GM12878 (cell line): ENCODE measurements at regions not wholly inside any gene's neighbourhood (a gene's known extent, or its start where the extent isn't known, plus 50 kb on each side); places are given as distances from the start of the nearest gene placed in this dataset.

Experiments used
- ATAC-seq: fragments of 200-7000 bp; cut with Tn5 transposase; 3 replicates; pipeline ENCODE4 v1.9.1; 2020; ENCODE audit warnings: mild to moderate bottlenecking, moderate library complexity
- BruUV-seq: library from RNA; stranded (reverse); fragments of 400-500 nt; replicated peaks from 2 replicates; lab custom pipeline; 2021; lab: Mats Ljungman, UMichigan
- CTCF ChIA-PET: fragments of 300-600 bp; sonication (Branson Sonifier 250); formaldehyde crosslinking; extraction: SDS; loops from one replicate; lab custom pipeline; 2021; ENCODE audit warnings: inconsistent platforms; lab: Yijun Ruan, JAX
- POLR2A ChIA-PET: fragments of 350-600 bp; formaldehyde crosslinking; extraction: SDS; loops from one replicate; lab custom pipeline; 2021; ENCODE audit warnings: inconsistent platforms; lab: Charles Lee
- RAD21 ChIA-PET: fragments of 300-600 bp; sonication (Branson Sonifier 250); formaldehyde crosslinking; loops from one replicate; lab custom pipeline; 2023; ENCODE audit warnings: antibody characterized with exemption; ENCODE audit not compliant: unreplicated experiment; lab: Charles Lee
- SMC1A ChIA-PET: fragments of 300-600 bp; sonication (Branson Sonifier 250); formaldehyde crosslinking; loops from one replicate; lab custom pipeline; 2023; ENCODE audit not compliant: unreplicated experiment, uncharacterized antibody; lab: Charles Lee
- DNase-seq: peaks from one replicate; pipeline ENCODE4 v3.0.0-alpha.2; 2011; ENCODE audit warnings: low read depth, low spot score
- FAIRE-seq: peaks from 3 replicates; lab custom pipeline; 2011; peaks lifted over from hg19 to GRCh38; lab: Jason Lieb, UNC
- H2AFZ ChIP-seq: 2 replicates; pipeline ENCODE4 v1.6.0; 2011; ENCODE audit warnings: low read depth, low read length, control low read depth; ENCODE audit not compliant: control insufficient read depth
- H3K27ac ChIP-seq: 2 replicates; pipeline ENCODE4 v1.5.1; 2011; ENCODE audit warnings: control low read depth; ENCODE audit not compliant: control insufficient read depth, insufficient read depth
- H3K27me3 ChIP-seq, 2 experiments: replicated peaks in 1 of 2; 2 replicates each; pipeline versions ENCODE4 v1.6.0 to v1.6.1; 2011; ENCODE audit warnings: low read length in 1 of 2; ENCODE audit not compliant: control insufficient read depth in 2 of 2, insufficient read depth in 2 of 2
- H3K36me3 ChIP-seq, 2 experiments: 2 replicates each; pipeline ENCODE4 v1.5.1; 2011; ENCODE audit warnings: low read length in 1 of 2; ENCODE audit not compliant: control insufficient read depth in 2 of 2, insufficient read depth in 2 of 2
- H3K4me1 ChIP-seq: 2 replicates; pipeline ENCODE4 v1.6.1; 2011; ENCODE audit warnings: mild to moderate bottlenecking, low read length, moderate library complexity, mixed read lengths; ENCODE audit not compliant: control insufficient read depth, insufficient read depth
- H3K4me2 ChIP-seq: 2 replicates; pipeline ENCODE4 v1.6.0; 2011; ENCODE audit warnings: control low read depth; ENCODE audit not compliant: control insufficient read depth, insufficient read depth
- H3K4me3 ChIP-seq: fragments of 200-600 bp; sonication (generic); 2 replicates; pipeline ENCODE4 v1.5.1; 2016
- H3K79me2 ChIP-seq: 2 replicates; pipeline ENCODE4 v1.6.0; 2011; ENCODE audit warnings: low read length; ENCODE audit not compliant: control insufficient read depth, insufficient read depth
- H3K9ac ChIP-seq: 2 replicates; pipeline ENCODE4 v1.8.0; 2011; ENCODE audit warnings: low read length, control low read depth, mixed read lengths; ENCODE audit not compliant: control insufficient read depth, insufficient read depth
- H3K9me3 ChIP-seq: replicated peaks from 3 replicates; pipeline ENCODE4 v1.5.1; 2011; ENCODE audit warnings: mild to moderate bottlenecking, low read length; ENCODE audit not compliant: control insufficient read depth, insufficient read depth
- H4K20me1 ChIP-seq: 2 replicates; pipeline ENCODE4 v1.6.0; 2011; ENCODE audit not compliant: control insufficient read depth, insufficient read depth
- BACH1 ChIP-seq: fragments of 450-650 bp; IDR thresholded peaks from 2 replicates; pipeline ENCODE4 v1.6.1; 2017; ENCODE audit warnings: mild to moderate bottlenecking, borderline replicate concordance
- CTCF ChIP-seq, 3 experiments: IDR thresholded peaks in 2 of 3; conservative IDR thresholded peaks in 1 of 3; 2 replicates each; pipeline ENCODE4 v1.5.1; 2011; ENCODE audit warnings: low read depth in 3 of 3, low read length in 3 of 3, mild to moderate bottlenecking in 3 of 3, control low read depth in 2 of 3, moderate library complexity in 2 of 3, inconsistent platforms in 1 of 3, mixed read lengths in 1 of 3; ENCODE audit not compliant: control insufficient read depth in 2 of 3, insufficient read depth in 1 of 3; ENCODE audit errors: extremely low read depth in 1 of 3
- DPF2 ChIP-seq: fragments of 450-650 bp; IDR thresholded peaks from 2 replicates; pipeline ENCODE4 v1.6.1; 2017; ENCODE audit warnings: mild to moderate bottlenecking
- GATAD2B ChIP-seq: fragments of 450-650 bp; conservative IDR thresholded peaks from 2 replicates; pipeline ENCODE4 v1.6.1; 2017; ENCODE audit warnings: low read depth, mild to moderate bottlenecking, moderate library complexity
- NFYB ChIP-seq: IDR thresholded peaks from 2 replicates; pipeline ENCODE4 v1.6.1; 2011; ENCODE audit warnings: low read depth, mild to moderate bottlenecking, low read length, improper control_type of control experiment, moderate library complexity; ENCODE audit not compliant: insufficient read depth
- SIX5 ChIP-seq: IDR thresholded peaks from 2 replicates; pipeline ENCODE4 v1.6.1; 2011; ENCODE audit warnings: mild to moderate bottlenecking, low read depth, low read length, moderate library complexity; ENCODE audit not compliant: severe bottlenecking
- ZBED1 ChIP-seq: IDR thresholded peaks from 2 replicates; pipeline ENCODE4 v1.6.1; 2016; ENCODE audit warnings: borderline replicate concordance
- ZNF274 ChIP-seq: IDR thresholded peaks from one replicate; pipeline ENCODE4 v1.8.0; 2011; ENCODE audit not compliant: insufficient read length, insufficient read depth
- WGBS: methylation state at CpG from one replicate; pipeline ENCODE4 v1.1.6; 2016; ENCODE audit warnings: low lambda C conversion rate; ENCODE audit not compliant: insufficient replicate concordance, insufficient coverage; ENCODE audit errors: missing lambda C conversion rate; 5-methylcytosine and 5-hydroxymethylcytosine counted together
- in situ Hi-C: fragments of 300-500 bp; cut with MboI; formaldehyde crosslinking; loops from 9 replicates; pipeline ENCODE4 v1.14.3; 2018; ENCODE audit warnings: mixed read lengths
- intact Hi-C: fragments of 100-400 bp; cut with micrococcal nuclease; formaldehyde crosslinking; loops from one replicate; pipeline ENCODE4 v1.14.2; 2022; ENCODE audit not compliant: unreplicated experiment

GRCh38 chrX:117305168-117305766 is 811.3 kb downstream of the KLHL13 start:
- Histone ChIP-seq H3K27ac (no peak overlapping the region), H4K20me1 (no peaks in the 10 kb centered on the region), H3K36me3 (no peaks in the 10 kb centered on the region), H3K4me3 (no peak overlapping the region), H3K9ac (no peak overlapping the region), H3K9me3 (no peaks in the 10 kb centered on the region), H3K4me1 (no peaks in the 10 kb centered on the region), H2AFZ (no peak overlapping the region), H3K4me2 (no peak overlapping the region), H3K79me2 (no peaks in the 10 kb centered on the region), H3K27me3 (no peaks in the 10 kb centered on the region)
- FAIRE-seq (no peak), DNase-seq (no peak), ATAC-seq (no peak)
- in situ Hi-C loops (no loop called here), intact Hi-C loops (no loop called here)
- TF ChIP-seq DPF2 (no peak), SIX5 (no peak), GATAD2B (no peak), BACH1 (no peak), ZNF274 (no peak), NFYB (no peak), CTCF (IDR thresholded peaks at IDR 0.05 in 2 of 3, conservative IDR thresholded peaks at IDR 0.05 in 1 of 3; ENCODE audit: control insufficient read depth in 2 of 3, extremely low read depth in 1 of 3, insufficient read depth in 1 of 3, low read depth in 3 of 3, low read length in 3 of 3) (no peak), ZBED1 (no peak)
- no TSS peak for BruUV-seq
- SMC1A ChIA-PET: no interaction called here
- WGBS: 20% methylated on average over 4 of the region's 4 CpGs
- CTCF ChIA-PET: no interaction called here
- RAD21 ChIA-PET: no interaction called here
- POLR2A ChIA-PET: no interaction called here
